ENCODE measurements at regions not wholly inside any gene's neighbourhood (a gene's known extent, or its start where the extent isn't known, plus 50 kb on each side); places are given as distances from the start of the nearest gene placed in this dataset.

- DNase-seq (ENCODE audit: insufficient read length, low spot score) (no peak), FAIRE-seq (no peak)
- TF ChIP-seq CTCF (IDR thresholded peaks at IDR 0.05; ENCODE audit: insufficient read depth, missing control alignments) = no peak
These were observed 212.3 kb downstream of the MAD2L1 start for GRCh38 chr4:119854364-119854763.

GRCh38 chr4:119851649-119852048 lies 215.0 kb downstream of the MAD2L1 start:
- DNase-seq (ENCODE audit: insufficient read length, low spot score) (no peak), FAIRE-seq (no peak)
- no peak for TF ChIP-seq CTCF (IDR thresholded peaks at IDR 0.05; ENCODE audit: insufficient read depth, missing control alignments)

- TF ChIP-seq CTCF (IDR thresholded peaks at IDR 0.05; ENCODE audit: insufficient read depth, missing control alignments) = no peak
- DNase-seq (ENCODE audit: insufficient read length, low spot score) = no peak
- FAIRE-seq = no peak
These were observed 212.8 kb upstream of the PDE5A start for GRCh38 chr4:119841361-119841760.

GRCh38 chr4:119835613-119835910 lies 207.0 kb upstream of the PDE5A start:
- FAIRE-seq (no peak), DNase-seq (ENCODE audit: insufficient read length, low spot score) (no peak)
- TF ChIP-seq CTCF (IDR thresholded peaks at IDR 0.05; ENCODE audit: insufficient read depth, missing control alignments) = no peak

GRCh38 chr4:119834906-119835612 lies 206.5 kb upstream of the PDE5A start:
- no peak for TF ChIP-seq CTCF (IDR thresholded peaks at IDR 0.05; ENCODE audit: insufficient read depth, missing control alignments)
- no peak for DNase-seq (ENCODE audit: insufficient read length, low spot score)
- FAIRE-seq = no peak

- DNase-seq (ENCODE audit: insufficient read length, low spot score) (no peak), FAIRE-seq (no peak)
- TF ChIP-seq CTCF (IDR thresholded peaks at IDR 0.05; ENCODE audit: insufficient read depth, missing control alignments) = no peak
These were observed 205.0 kb upstream of the PDE5A start for GRCh38 chr4:119833611-119834010.

GRCh38 chr4:119832776-119833175 lies 204.2 kb upstream of the PDE5A start:
- no peak for TF ChIP-seq CTCF (IDR thresholded peaks at IDR 0.05; ENCODE audit: insufficient read depth, missing control alignments)
- no peak for DNase-seq (ENCODE audit: insufficient read length, low spot score)
- no peak for FAIRE-seq

All from D721Med (cell line).